HCT116 (cell line): ENCODE measurements at regions not wholly inside any gene's neighbourhood (a gene's known extent, or its start where the extent isn't known, plus 50 kb on each side); places are given as distances from the start of the nearest gene placed in this dataset.

Experiments used
- ATAC-seq: fragments of 200-7000 bp; cut with Tn5 transposase; 2 replicates; pipeline ENCODE4 v1.9.1; 2020; ENCODE audit warnings: mild to moderate bottlenecking, moderate library complexity
- BruUV-seq: library from RNA; stranded (reverse); fragments of 400-500 nt; replicated peaks from 2 replicates; lab custom pipeline; 2021; lab: Mats Ljungman, UMichigan
- CTCF ChIA-PET: fragments of 300-600 bp; sonication (Branson Sonifier 250); formaldehyde crosslinking; loops from one replicate; lab custom pipeline; 2021; ENCODE audit warnings: antibody characterized with exemption; lab: Charles Lee
- POLR2A ChIA-PET: fragments of 300-600, 350-600 bp; sonication (Branson Sonifier 250); formaldehyde crosslinking; loops from one replicate; lab custom pipeline; 2021; ENCODE audit warnings: antibody characterized with exemption; lab: Charles Lee
- RAD21 ChIA-PET, 2 experiments: fragments of 300-600 bp; sonication (Branson Sonifier 250); formaldehyde crosslinking; loops; one replicate each; lab custom pipeline; 2023; ENCODE audit warnings: low total read pairs in 2 of 2; ENCODE audit not compliant: uncharacterized antibody in 2 of 2, unreplicated experiment in 2 of 2, low non-redundant PET in 1 of 2; lab: Charles Lee
- DNase-seq: peaks from one replicate; pipeline ENCODE4 v3.0.0-alpha.2; 2010; ENCODE audit warnings: low read depth, low spot score
- H2AFZ ChIP-seq: fragments of 200-600 bp; shearing (Covaris generic), sonication (generic); 2 replicates; pipeline ENCODE4 v1.6.1; 2017; ENCODE audit warnings: low read depth, mixed run types, mixed read lengths, antibody characterized with exemption, low read length; ENCODE audit not compliant: poor library complexity, severe bottlenecking
- H3K27ac ChIP-seq: 2 replicates; pipeline ENCODE4 v1.5.1; 2012; ENCODE audit warnings: low read depth, low read length
- H3K27me3 ChIP-seq: fragments of 200-600 bp; sonication (generic); 2 replicates; pipeline ENCODE4 v1.6.1; 2016; ENCODE audit warnings: mixed run types, low read length, mixed read lengths; ENCODE audit not compliant: insufficient read depth
- H3K36me3 ChIP-seq, 2 experiments: fragments of 200-500 bp in 1 of 2; fragments of 200-600 bp in 1 of 2; sonication (Bioruptor generic) in 1 of 2; sonication (generic) in 1 of 2; 2 replicates each; pipeline versions ENCODE4 v1.5.1 to v1.6.1; 2014 to 2016; ENCODE audit warnings: low read length in 2 of 2, inconsistent platforms in 1 of 2, mixed read lengths in 1 of 2, mixed run types in 1 of 2; ENCODE audit not compliant: insufficient read depth in 2 of 2, control insufficient read depth in 1 of 2
- H3K4me1 ChIP-seq, 2 experiments: fragments of 200-600 bp in 1 of 2; sonication (generic) in 1 of 2; 2 replicates each; pipeline versions ENCODE4 v1.5.1 to v1.6.1; 2012 to 2017; ENCODE audit warnings: low read length in 2 of 2, inconsistent platforms in 1 of 2, mild to moderate bottlenecking in 1 of 2, mixed read lengths in 1 of 2, mixed run types in 1 of 2, moderate library complexity in 1 of 2; ENCODE audit not compliant: insufficient read depth in 2 of 2, control insufficient read depth in 1 of 2
- H3K4me2 ChIP-seq: fragments of 200-600 bp; sonication (generic); 2 replicates; pipeline ENCODE4 v1.6.1; 2017; ENCODE audit warnings: mixed run types, low read length, mixed read lengths
- H3K4me3 ChIP-seq, 2 experiments: fragments of 200-600 bp in 1 of 2; sonication (generic) in 1 of 2; replicated peaks in 1 of 2; 2 replicates each; pipeline ENCODE4 v1.5.1; 2011 to 2016; ENCODE audit warnings: low read length in 2 of 2, control low read depth in 1 of 2, low read depth in 1 of 2, mild to moderate bottlenecking in 1 of 2, mixed read lengths in 1 of 2, mixed run types in 1 of 2
- H3K79me2 ChIP-seq: fragments of 200-600 bp; sonication (generic); 2 replicates; pipeline ENCODE4 v1.6.1; 2017; ENCODE audit warnings: mild to moderate bottlenecking, mixed run types, low read length, moderate library complexity, mixed read lengths; ENCODE audit not compliant: insufficient read depth
- H3K9ac ChIP-seq: fragments of 200-600 bp; sonication (generic); 2 replicates; pipeline ENCODE4 v1.6.1; 2016; ENCODE audit warnings: low read length, mixed read lengths
- H3K9me2 ChIP-seq: fragments of 200-600 bp; sonication (generic), shearing (Covaris generic); 2 replicates; pipeline ENCODE4 v1.6.1; 2017; ENCODE audit warnings: mixed run types, mild to moderate bottlenecking, moderate library complexity; ENCODE audit not compliant: insufficient read depth
- H3K9me3 ChIP-seq, 2 experiments: fragments of 200-500 bp in 1 of 2; fragments of 200-600 bp in 1 of 2; sonication (Bioruptor generic) in 1 of 2; sonication (generic) in 1 of 2; 2 replicates each; pipeline ENCODE4 v1.6.1; 2014 to 2017; ENCODE audit warnings: low read length in 2 of 2, mixed read lengths in 2 of 2, inconsistent platforms in 1 of 2, low read depth in 1 of 2, mild to moderate bottlenecking in 1 of 2, mixed run types in 1 of 2, moderate library complexity in 1 of 2; ENCODE audit not compliant: control insufficient read depth in 1 of 2, insufficient read depth in 1 of 2
- H4K20me1 ChIP-seq: fragments of 200-600 bp; sonication (generic), shearing (Covaris generic); 2 replicates; pipeline ENCODE4 v1.6.1; 2017; ENCODE audit warnings: mixed run types, mild to moderate bottlenecking, moderate library complexity; ENCODE audit not compliant: insufficient read depth
- CBX3 ChIP-seq: IDR thresholded peaks from 2 replicates; pipeline ENCODE4 v1.6.1; 2012; ENCODE audit warnings: low read depth
- CEBPB ChIP-seq: IDR thresholded peaks from 2 replicates; pipeline ENCODE4 v1.6.1; 2012; ENCODE audit warnings: low read depth
- ELF1 ChIP-seq: IDR thresholded peaks from 2 replicates; pipeline ENCODE4 v1.6.1; 2012; ENCODE audit warnings: low read depth, borderline replicate concordance
- EZH2 ChIP-seq: fragments of 200-600 bp; sonication (generic); IDR thresholded peaks from 2 replicates; pipeline ENCODE4 v1.6.1; 2017; ENCODE audit warnings: antibody characterized with exemption, mixed run types
- EZH2phosphoT487 ChIP-seq: fragments of 200-600 bp; IDR thresholded peaks from 2 replicates; pipeline ENCODE4 v1.6.1; 2018; ENCODE audit warnings: antibody characterized with exemption, borderline replicate concordance
- FOSL1 ChIP-seq: IDR thresholded peaks from 2 replicates; pipeline ENCODE4 v1.6.1; 2012; ENCODE audit warnings: low read depth
- JUND ChIP-seq: IDR thresholded peaks from 2 replicates; pipeline ENCODE4 v1.6.1; 2012
- MAX ChIP-seq: IDR thresholded peaks from 2 replicates; pipeline ENCODE4 v1.6.1; 2012
- POLR2A ChIP-seq: IDR thresholded peaks from 2 replicates; pipeline ENCODE4 v1.7.0; 2011; ENCODE audit warnings: borderline replicate concordance; ENCODE audit not compliant: insufficient read depth, insufficient read length; ENCODE audit errors: extremely low read depth
- POLR2AphosphoS5 ChIP-seq: IDR thresholded peaks from 2 replicates; pipeline ENCODE4 v1.6.1; 2011; ENCODE audit warnings: mild to moderate bottlenecking, low read depth, low read length, moderate library complexity
- RAD21 ChIP-seq: IDR thresholded peaks from 2 replicates; pipeline ENCODE4 v1.6.1; 2012; ENCODE audit warnings: low read depth, mild to moderate bottlenecking
- SIN3A ChIP-seq: IDR thresholded peaks from 2 replicates; pipeline ENCODE4 v1.6.1; 2012; ENCODE audit warnings: low read depth
- SP1 ChIP-seq: IDR thresholded peaks from 2 replicates; pipeline ENCODE4 v1.6.1; 2012; ENCODE audit warnings: low read depth
- SRF ChIP-seq: IDR thresholded peaks from 2 replicates; pipeline ENCODE4 v1.6.1; 2012; ENCODE audit warnings: low read depth
- TCF7L2 ChIP-seq: IDR thresholded peaks from 2 replicates; pipeline ENCODE4 v1.7.0; 2011; ENCODE audit warnings: borderline replicate concordance, inconsistent platforms; ENCODE audit not compliant: insufficient read depth, insufficient read length; ENCODE audit errors: extremely low read depth
- YY1 ChIP-seq: IDR thresholded peaks from 2 replicates; pipeline ENCODE4 v1.6.1; 2011; ENCODE audit warnings: low read length, low read depth, moderate library complexity, mild to moderate bottlenecking; ENCODE audit not compliant: insufficient replicate concordance; ENCODE audit errors: extremely low read depth
- ZNF274 ChIP-seq: fragments of 200-500 bp; sonication (Bioruptor generic); IDR thresholded peaks from 2 replicates; pipeline ENCODE4 v1.6.1; 2014; ENCODE audit warnings: mild to moderate bottlenecking, low read depth, low read length, inconsistent platforms
- intact Hi-C: fragments of 100-400 bp; cut with micrococcal nuclease; formaldehyde crosslinking; loops from 2 replicates; pipeline ENCODE4 v1.10.0; 2022
- TF ChIP-seq, protein P1 (sequence below): IDR thresholded peaks from 2 replicates; pipeline ENCODE4 v1.6.1; 2012; ENCODE audit warnings: low read depth
- TF ChIP-seq, protein P2 (sequence below), 3 experiments: fragments of 200-600 bp in 1 of 3; sonication (generic) in 1 of 3; IDR thresholded peaks in 2 of 3; conservative IDR thresholded peaks in 1 of 3; 2 replicates each; pipeline ENCODE4 v1.5.1; 2012 to 2017; ENCODE audit warnings: low read depth in 2 of 3, low read length in 2 of 3, antibody characterized with exemption in 1 of 3, borderline replicate concordance in 1 of 3, control low read depth in 1 of 3, mild to moderate bottlenecking in 1 of 3, mixed read lengths in 1 of 3, mixed run types in 1 of 3, moderate library complexity in 1 of 3; ENCODE audit not compliant: insufficient read depth in 1 of 3
- TF ChIP-seq, protein P3 (sequence below): IDR thresholded peaks from 2 replicates; pipeline ENCODE4 v1.6.1; 2012

GRCh38 chr20:52062452-52063209, 128.9 kb downstream of the ZFP64 start:
- H2AFZ ChIP-seq, result no peak overlapping the region
- intact Hi-C loops, result loop anchor here (5.0 kb wide), 1 partner anchor 360 kb away; no protein-coding TSS in a partner anchor
- no peak overlapping the region for H3K4me3 ChIP-seq
- BruUV-seq, result no TSS peak
- H4K20me1 ChIP-seq, result no peaks in the 10 kb centered on the region
- H3K4me1 ChIP-seq, result 0 out of 4 replicates have a peak, but pooled peaks cover 0 to 5% of the 10 kb centered on the region in 2 experiments
- no peak for DNase-seq
- ChIA-PET POLR2A (no interaction called here), RAD21 (no interaction called here), CTCF (no interaction called here)
- no peaks in the 10 kb centered on the region for H3K79me2 ChIP-seq
- no peaks in the 10 kb centered on the region for H3K36me3 ChIP-seq
- H3K27me3 ChIP-seq, result no peaks in the 10 kb centered on the region
- H3K4me2 ChIP-seq, result no peak overlapping the region
- H3K9ac ChIP-seq, result no peak overlapping the region
- H3K27ac ChIP-seq, result no peak overlapping the region
- H3K9me2 ChIP-seq, result no peaks in the 10 kb centered on the region
- ATAC-seq, result no peak
- TF ChIP-seq RAD21, result no peak
- TF ChIP-seq SP1, result no peak
- TF ChIP-seq, protein P1, sequence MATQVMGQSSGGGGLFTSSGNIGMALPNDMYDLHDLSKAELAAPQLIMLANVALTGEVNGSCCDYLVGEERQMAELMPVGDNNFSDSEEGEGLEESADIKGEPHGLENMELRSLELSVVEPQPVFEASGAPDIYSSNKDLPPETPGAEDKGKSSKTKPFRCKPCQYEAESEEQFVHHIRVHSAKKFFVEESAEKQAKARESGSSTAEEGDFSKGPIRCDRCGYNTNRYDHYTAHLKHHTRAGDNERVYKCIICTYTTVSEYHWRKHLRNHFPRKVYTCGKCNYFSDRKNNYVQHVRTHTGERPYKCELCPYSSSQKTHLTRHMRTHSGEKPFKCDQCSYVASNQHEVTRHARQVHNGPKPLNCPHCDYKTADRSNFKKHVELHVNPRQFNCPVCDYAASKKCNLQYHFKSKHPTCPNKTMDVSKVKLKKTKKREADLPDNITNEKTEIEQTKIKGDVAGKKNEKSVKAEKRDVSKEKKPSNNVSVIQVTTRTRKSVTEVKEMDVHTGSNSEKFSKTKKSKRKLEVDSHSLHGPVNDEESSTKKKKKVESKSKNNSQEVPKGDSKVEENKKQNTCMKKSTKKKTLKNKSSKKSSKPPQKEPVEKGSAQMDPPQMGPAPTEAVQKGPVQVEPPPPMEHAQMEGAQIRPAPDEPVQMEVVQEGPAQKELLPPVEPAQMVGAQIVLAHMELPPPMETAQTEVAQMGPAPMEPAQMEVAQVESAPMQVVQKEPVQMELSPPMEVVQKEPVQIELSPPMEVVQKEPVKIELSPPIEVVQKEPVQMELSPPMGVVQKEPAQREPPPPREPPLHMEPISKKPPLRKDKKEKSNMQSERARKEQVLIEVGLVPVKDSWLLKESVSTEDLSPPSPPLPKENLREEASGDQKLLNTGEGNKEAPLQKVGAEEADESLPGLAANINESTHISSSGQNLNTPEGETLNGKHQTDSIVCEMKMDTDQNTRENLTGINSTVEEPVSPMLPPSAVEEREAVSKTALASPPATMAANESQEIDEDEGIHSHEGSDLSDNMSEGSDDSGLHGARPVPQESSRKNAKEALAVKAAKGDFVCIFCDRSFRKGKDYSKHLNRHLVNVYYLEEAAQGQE, result no peak
- TF ChIP-seq ZNF274, result no peak
- TF ChIP-seq CEBPB, result no peak
- no peak for TF ChIP-seq MAX
- TF ChIP-seq, protein P2, sequence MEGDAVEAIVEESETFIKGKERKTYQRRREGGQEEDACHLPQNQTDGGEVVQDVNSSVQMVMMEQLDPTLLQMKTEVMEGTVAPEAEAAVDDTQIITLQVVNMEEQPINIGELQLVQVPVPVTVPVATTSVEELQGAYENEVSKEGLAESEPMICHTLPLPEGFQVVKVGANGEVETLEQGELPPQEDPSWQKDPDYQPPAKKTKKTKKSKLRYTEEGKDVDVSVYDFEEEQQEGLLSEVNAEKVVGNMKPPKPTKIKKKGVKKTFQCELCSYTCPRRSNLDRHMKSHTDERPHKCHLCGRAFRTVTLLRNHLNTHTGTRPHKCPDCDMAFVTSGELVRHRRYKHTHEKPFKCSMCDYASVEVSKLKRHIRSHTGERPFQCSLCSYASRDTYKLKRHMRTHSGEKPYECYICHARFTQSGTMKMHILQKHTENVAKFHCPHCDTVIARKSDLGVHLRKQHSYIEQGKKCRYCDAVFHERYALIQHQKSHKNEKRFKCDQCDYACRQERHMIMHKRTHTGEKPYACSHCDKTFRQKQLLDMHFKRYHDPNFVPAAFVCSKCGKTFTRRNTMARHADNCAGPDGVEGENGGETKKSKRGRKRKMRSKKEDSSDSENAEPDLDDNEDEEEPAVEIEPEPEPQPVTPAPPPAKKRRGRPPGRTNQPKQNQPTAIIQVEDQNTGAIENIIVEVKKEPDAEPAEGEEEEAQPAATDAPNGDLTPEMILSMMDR (IDR thresholded peaks at IDR 0.05 in 2 of 3, conservative IDR thresholded peaks at IDR 0.05 in 1 of 3; ENCODE audit: borderline replicate concordance in 1 of 3, insufficient read depth in 1 of 3, low read depth in 2 of 3, low read length in 2 of 3), result no peak
- no peak for TF ChIP-seq ELF1
- no peak for TF ChIP-seq POLR2A
- no peak for TF ChIP-seq TCF7L2
- no peak for TF ChIP-seq FOSL1
- no peak for TF ChIP-seq SIN3A
- no peak for TF ChIP-seq EZH2
- no peak for TF ChIP-seq EZH2phosphoT487
- TF ChIP-seq JUND, result no peak
- TF ChIP-seq CBX3, result no peak
- no peak for TF ChIP-seq SRF
- TF ChIP-seq, protein P3, sequence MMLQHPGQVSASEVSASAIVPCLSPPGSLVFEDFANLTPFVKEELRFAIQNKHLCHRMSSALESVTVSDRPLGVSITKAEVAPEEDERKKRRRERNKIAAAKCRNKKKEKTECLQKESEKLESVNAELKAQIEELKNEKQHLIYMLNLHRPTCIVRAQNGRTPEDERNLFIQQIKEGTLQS, result no peak
- no peak for TF ChIP-seq YY1
- TF ChIP-seq POLR2AphosphoS5, result no peak
- TF ChIP-seq, all 23 proteins: peak for 0
- H3K9me3 ChIP-seq, result peaks cover 0 to 2% of the 10 kb centered on the region in 2 experiments; a peak in 1 of 4 replicates
